ENCODE measurements at regions not wholly inside any gene's neighbourhood (a gene's known extent, or its start where the extent isn't known, plus 50 kb on each side); places are given as distances from the start of the nearest gene placed in this dataset.

DNA sequence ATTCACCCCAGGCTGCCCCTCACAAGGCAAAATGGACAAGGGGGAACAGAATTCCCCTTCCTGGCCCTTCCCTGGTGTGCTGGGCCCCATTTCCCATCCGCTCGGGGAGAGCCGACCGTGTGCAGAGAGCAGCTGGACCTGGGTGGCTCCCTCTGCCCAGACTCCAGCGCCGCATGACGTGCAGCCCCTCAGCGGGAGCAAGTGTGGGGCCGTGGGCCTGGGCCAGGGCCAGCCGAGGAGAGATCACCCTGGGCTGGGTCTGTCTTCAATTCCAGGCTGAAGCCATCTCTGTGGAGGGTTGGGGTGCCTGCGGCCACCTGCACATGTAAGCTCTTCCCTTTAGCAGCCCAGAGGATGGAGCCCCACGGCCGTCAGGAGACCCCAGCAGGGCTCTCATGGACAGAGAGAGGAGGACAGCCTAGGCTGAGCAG, 241.8 kb downstream of the TTLL2 start:
- TF ChIP-seq, protein P1, sequence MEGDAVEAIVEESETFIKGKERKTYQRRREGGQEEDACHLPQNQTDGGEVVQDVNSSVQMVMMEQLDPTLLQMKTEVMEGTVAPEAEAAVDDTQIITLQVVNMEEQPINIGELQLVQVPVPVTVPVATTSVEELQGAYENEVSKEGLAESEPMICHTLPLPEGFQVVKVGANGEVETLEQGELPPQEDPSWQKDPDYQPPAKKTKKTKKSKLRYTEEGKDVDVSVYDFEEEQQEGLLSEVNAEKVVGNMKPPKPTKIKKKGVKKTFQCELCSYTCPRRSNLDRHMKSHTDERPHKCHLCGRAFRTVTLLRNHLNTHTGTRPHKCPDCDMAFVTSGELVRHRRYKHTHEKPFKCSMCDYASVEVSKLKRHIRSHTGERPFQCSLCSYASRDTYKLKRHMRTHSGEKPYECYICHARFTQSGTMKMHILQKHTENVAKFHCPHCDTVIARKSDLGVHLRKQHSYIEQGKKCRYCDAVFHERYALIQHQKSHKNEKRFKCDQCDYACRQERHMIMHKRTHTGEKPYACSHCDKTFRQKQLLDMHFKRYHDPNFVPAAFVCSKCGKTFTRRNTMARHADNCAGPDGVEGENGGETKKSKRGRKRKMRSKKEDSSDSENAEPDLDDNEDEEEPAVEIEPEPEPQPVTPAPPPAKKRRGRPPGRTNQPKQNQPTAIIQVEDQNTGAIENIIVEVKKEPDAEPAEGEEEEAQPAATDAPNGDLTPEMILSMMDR (CRISPR knock-in tag; IDR thresholded peaks at IDR 0.05) = no peak
- TF ChIP-seq, protein P2, sequence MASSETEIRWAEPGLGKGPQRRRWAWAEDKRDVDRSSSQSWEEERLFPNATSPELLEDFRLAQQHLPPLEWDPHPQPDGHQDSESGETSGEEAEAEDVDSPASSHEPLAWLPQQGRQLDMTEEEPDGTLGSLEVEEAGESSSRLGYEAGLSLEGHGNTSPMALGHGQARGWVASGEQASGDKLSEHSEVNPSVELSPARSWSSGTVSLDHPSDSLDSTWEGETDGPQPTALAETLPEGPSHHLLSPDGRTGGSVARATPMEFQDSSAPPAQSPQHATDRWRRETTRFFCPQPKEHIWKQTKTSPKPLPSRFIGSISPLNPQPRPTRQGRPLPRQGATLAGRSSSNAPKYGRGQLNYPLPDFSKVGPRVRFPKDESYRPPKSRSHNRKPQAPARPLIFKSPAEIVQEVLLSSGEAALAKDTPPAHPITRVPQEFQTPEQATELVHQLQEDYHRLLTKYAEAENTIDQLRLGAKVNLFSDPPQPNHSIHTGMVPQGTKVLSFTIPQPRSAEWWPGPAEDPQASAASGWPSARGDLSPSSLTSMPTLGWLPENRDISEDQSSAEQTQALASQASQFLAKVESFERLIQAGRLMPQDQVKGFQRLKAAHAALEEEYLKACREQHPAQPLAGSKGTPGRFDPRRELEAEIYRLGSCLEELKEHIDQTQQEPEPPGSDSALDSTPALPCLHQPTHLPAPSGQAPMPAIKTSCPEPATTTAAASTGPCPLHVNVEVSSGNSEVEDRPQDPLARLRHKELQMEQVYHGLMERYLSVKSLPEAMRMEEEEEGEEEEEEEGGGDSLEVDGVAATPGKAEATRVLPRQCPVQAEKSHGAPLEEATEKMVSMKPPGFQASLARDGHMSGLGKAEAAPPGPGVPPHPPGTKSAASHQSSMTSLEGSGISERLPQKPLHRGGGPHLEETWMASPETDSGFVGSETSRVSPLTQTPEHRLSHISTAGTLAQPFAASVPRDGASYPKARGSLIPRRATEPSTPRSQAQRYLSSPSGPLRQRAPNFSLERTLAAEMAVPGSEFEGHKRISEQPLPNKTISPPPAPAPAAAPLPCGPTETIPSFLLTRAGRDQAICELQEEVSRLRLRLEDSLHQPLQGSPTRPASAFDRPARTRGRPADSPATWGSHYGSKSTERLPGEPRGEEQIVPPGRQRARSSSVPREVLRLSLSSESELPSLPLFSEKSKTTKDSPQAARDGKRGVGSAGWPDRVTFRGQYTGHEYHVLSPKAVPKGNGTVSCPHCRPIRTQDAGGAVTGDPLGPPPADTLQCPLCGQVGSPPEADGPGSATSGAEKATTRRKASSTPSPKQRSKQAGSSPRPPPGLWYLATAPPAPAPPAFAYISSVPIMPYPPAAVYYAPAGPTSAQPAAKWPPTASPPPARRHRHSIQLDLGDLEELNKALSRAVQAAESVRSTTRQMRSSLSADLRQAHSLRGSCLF (CRISPR knock-in tag; IDR thresholded peaks at IDR 0.05; ENCODE audit: borderline replicate concordance) = no peak
- TF ChIP-seq, protein P3, sequence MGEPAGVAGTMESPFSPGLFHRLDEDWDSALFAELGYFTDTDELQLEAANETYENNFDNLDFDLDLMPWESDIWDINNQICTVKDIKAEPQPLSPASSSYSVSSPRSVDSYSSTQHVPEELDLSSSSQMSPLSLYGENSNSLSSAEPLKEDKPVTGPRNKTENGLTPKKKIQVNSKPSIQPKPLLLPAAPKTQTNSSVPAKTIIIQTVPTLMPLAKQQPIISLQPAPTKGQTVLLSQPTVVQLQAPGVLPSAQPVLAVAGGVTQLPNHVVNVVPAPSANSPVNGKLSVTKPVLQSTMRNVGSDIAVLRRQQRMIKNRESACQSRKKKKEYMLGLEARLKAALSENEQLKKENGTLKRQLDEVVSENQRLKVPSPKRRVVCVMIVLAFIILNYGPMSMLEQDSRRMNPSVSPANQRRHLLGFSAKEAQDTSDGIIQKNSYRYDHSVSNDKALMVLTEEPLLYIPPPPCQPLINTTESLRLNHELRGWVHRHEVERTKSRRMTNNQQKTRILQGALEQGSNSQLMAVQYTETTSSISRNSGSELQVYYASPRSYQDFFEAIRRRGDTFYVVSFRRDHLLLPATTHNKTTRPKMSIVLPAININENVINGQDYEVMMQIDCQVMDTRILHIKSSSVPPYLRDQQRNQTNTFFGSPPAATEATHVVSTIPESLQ (CRISPR knock-in tag; conservative IDR thresholded peaks at IDR 0.05) = no peak
- TF ChIP-seq HMG20A (CRISPR knock-in tag; IDR thresholded peaks at IDR 0.05; ENCODE audit: borderline replicate concordance) (0 out of 2 replicates have a peak, but pooled peaks have one; percentile 11), ZNF124 (CRISPR knock-in tag; IDR thresholded peaks at IDR 0.05) (no peak), YY1 (IDR thresholded peaks at IDR 0.05; ENCODE audit: insufficient read depth, insufficient replicate concordance, low read depth, low read length) (peak; percentile 7), TAF1 (CRISPR knock-in tag; IDR thresholded peaks at IDR 0.05) (no peak), ZNF207 (IDR thresholded peaks at IDR 0.05; ENCODE audit: borderline replicate concordance) (no peak)
- TF ChIP-seq, protein P4, sequence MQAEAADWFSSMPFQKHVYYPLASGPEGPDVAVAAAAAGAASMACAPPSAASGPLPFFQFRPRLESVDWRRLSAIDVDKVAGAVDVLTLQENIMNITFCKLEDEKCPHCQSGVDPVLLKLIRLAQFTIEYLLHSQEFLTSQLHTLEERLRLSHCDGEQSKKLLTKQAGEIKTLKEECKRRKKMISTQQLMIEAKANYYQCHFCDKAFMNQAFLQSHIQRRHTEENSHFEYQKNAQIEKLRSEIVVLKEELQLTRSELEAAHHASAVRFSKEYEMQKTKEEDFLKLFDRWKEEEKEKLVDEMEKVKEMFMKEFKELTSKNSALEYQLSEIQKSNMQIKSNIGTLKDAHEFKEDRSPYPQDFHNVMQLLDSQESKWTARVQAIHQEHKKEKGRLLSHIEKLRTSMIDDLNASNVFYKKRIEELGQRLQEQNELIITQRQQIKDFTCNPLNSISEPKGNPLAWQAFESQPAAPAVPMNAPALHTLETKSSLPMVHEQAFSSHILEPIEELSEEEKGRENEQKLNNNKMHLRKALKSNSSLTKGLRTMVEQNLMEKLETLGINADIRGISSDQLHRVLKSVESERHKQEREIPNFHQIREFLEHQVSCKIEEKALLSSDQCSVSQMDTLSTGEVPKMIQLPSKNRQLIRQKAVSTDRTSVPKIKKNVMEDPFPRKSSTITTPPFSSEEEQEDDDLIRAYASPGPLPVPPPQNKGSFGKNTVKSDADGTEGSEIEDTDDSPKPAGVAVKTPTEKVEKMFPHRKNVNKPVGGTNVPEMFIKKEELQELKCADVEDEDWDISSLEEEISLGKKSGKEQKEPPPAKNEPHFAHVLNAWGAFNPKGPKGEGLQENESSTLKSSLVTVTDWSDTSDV (CRISPR knock-in tag; IDR thresholded peaks at IDR 0.05) = no peak
- TF ChIP-seq, protein P5, sequence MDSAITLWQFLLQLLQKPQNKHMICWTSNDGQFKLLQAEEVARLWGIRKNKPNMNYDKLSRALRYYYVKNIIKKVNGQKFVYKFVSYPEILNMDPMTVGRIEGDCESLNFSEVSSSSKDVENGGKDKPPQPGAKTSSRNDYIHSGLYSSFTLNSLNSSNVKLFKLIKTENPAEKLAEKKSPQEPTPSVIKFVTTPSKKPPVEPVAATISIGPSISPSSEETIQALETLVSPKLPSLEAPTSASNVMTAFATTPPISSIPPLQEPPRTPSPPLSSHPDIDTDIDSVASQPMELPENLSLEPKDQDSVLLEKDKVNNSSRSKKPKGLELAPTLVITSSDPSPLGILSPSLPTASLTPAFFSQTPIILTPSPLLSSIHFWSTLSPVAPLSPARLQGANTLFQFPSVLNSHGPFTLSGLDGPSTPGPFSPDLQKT (CRISPR knock-in tag; IDR thresholded peaks at IDR 0.05; ENCODE audit: borderline replicate concordance) = no peak
